HCT116 (cell line): ENCODE measurements at regions not wholly inside any gene's neighbourhood (a gene's known extent, or its start where the extent isn't known, plus 50 kb on each side); places are given as distances from the start of the nearest gene placed in this dataset.

Experiments used
- ATAC-seq: fragments of 200-7000 bp; cut with Tn5 transposase; 2 replicates; pipeline ENCODE4 v1.9.1; 2020; ENCODE audit warnings: mild to moderate bottlenecking, moderate library complexity
- BruUV-seq: library from RNA; stranded (reverse); fragments of 400-500 nt; replicated peaks from 2 replicates; lab custom pipeline; 2021; lab: Mats Ljungman, UMichigan
- CTCF ChIA-PET: fragments of 300-600 bp; sonication (Branson Sonifier 250); formaldehyde crosslinking; loops from one replicate; lab custom pipeline; 2021; ENCODE audit warnings: antibody characterized with exemption; lab: Charles Lee
- POLR2A ChIA-PET: fragments of 300-600, 350-600 bp; sonication (Branson Sonifier 250); formaldehyde crosslinking; loops from one replicate; lab custom pipeline; 2021; ENCODE audit warnings: antibody characterized with exemption; lab: Charles Lee
- RAD21 ChIA-PET, 2 experiments: fragments of 300-600 bp; sonication (Branson Sonifier 250); formaldehyde crosslinking; loops; one replicate each; lab custom pipeline; 2023; ENCODE audit warnings: low total read pairs in 2 of 2; ENCODE audit not compliant: uncharacterized antibody in 2 of 2, unreplicated experiment in 2 of 2, low non-redundant PET in 1 of 2; lab: Charles Lee
- DNase-seq: peaks from one replicate; pipeline ENCODE4 v3.0.0-alpha.2; 2010; ENCODE audit warnings: low read depth, low spot score
- H2AFZ ChIP-seq: fragments of 200-600 bp; shearing (Covaris generic), sonication (generic); 2 replicates; pipeline ENCODE4 v1.6.1; 2017; ENCODE audit warnings: low read depth, mixed run types, mixed read lengths, antibody characterized with exemption, low read length; ENCODE audit not compliant: poor library complexity, severe bottlenecking
- H3K27ac ChIP-seq: 2 replicates; pipeline ENCODE4 v1.5.1; 2012; ENCODE audit warnings: low read depth, low read length
- H3K27me3 ChIP-seq: fragments of 200-600 bp; sonication (generic); 2 replicates; pipeline ENCODE4 v1.6.1; 2016; ENCODE audit warnings: mixed run types, low read length, mixed read lengths; ENCODE audit not compliant: insufficient read depth
- H3K36me3 ChIP-seq, 2 experiments: fragments of 200-500 bp in 1 of 2; fragments of 200-600 bp in 1 of 2; sonication (Bioruptor generic) in 1 of 2; sonication (generic) in 1 of 2; 2 replicates each; pipeline versions ENCODE4 v1.5.1 to v1.6.1; 2014 to 2016; ENCODE audit warnings: low read length in 2 of 2, inconsistent platforms in 1 of 2, mixed read lengths in 1 of 2, mixed run types in 1 of 2; ENCODE audit not compliant: insufficient read depth in 2 of 2, control insufficient read depth in 1 of 2
- H3K4me1 ChIP-seq, 2 experiments: fragments of 200-600 bp in 1 of 2; sonication (generic) in 1 of 2; 2 replicates each; pipeline versions ENCODE4 v1.5.1 to v1.6.1; 2012 to 2017; ENCODE audit warnings: low read length in 2 of 2, inconsistent platforms in 1 of 2, mild to moderate bottlenecking in 1 of 2, mixed read lengths in 1 of 2, mixed run types in 1 of 2, moderate library complexity in 1 of 2; ENCODE audit not compliant: insufficient read depth in 2 of 2, control insufficient read depth in 1 of 2
- H3K4me2 ChIP-seq: fragments of 200-600 bp; sonication (generic); 2 replicates; pipeline ENCODE4 v1.6.1; 2017; ENCODE audit warnings: mixed run types, low read length, mixed read lengths
- H3K4me3 ChIP-seq, 2 experiments: fragments of 200-600 bp in 1 of 2; sonication (generic) in 1 of 2; replicated peaks in 1 of 2; 2 replicates each; pipeline ENCODE4 v1.5.1; 2011 to 2016; ENCODE audit warnings: low read length in 2 of 2, control low read depth in 1 of 2, low read depth in 1 of 2, mild to moderate bottlenecking in 1 of 2, mixed read lengths in 1 of 2, mixed run types in 1 of 2
- H3K79me2 ChIP-seq: fragments of 200-600 bp; sonication (generic); 2 replicates; pipeline ENCODE4 v1.6.1; 2017; ENCODE audit warnings: mild to moderate bottlenecking, mixed run types, low read length, moderate library complexity, mixed read lengths; ENCODE audit not compliant: insufficient read depth
- H3K9ac ChIP-seq: fragments of 200-600 bp; sonication (generic); 2 replicates; pipeline ENCODE4 v1.6.1; 2016; ENCODE audit warnings: low read length, mixed read lengths
- H3K9me2 ChIP-seq: fragments of 200-600 bp; sonication (generic), shearing (Covaris generic); 2 replicates; pipeline ENCODE4 v1.6.1; 2017; ENCODE audit warnings: mixed run types, mild to moderate bottlenecking, moderate library complexity; ENCODE audit not compliant: insufficient read depth
- H3K9me3 ChIP-seq, 2 experiments: fragments of 200-500 bp in 1 of 2; fragments of 200-600 bp in 1 of 2; sonication (Bioruptor generic) in 1 of 2; sonication (generic) in 1 of 2; 2 replicates each; pipeline ENCODE4 v1.6.1; 2014 to 2017; ENCODE audit warnings: low read length in 2 of 2, mixed read lengths in 2 of 2, inconsistent platforms in 1 of 2, low read depth in 1 of 2, mild to moderate bottlenecking in 1 of 2, mixed run types in 1 of 2, moderate library complexity in 1 of 2; ENCODE audit not compliant: control insufficient read depth in 1 of 2, insufficient read depth in 1 of 2
- H4K20me1 ChIP-seq: fragments of 200-600 bp; sonication (generic), shearing (Covaris generic); 2 replicates; pipeline ENCODE4 v1.6.1; 2017; ENCODE audit warnings: mixed run types, mild to moderate bottlenecking, moderate library complexity; ENCODE audit not compliant: insufficient read depth
- ATF3 ChIP-seq: IDR thresholded peaks from 2 replicates; pipeline ENCODE4 v1.6.1; 2012
- CBX3 ChIP-seq: IDR thresholded peaks from 2 replicates; pipeline ENCODE4 v1.6.1; 2012; ENCODE audit warnings: low read depth
- EGR1 ChIP-seq: IDR thresholded peaks from 2 replicates; pipeline ENCODE4 v1.6.1; 2012; ENCODE audit warnings: low read depth
- ELF1 ChIP-seq: IDR thresholded peaks from 2 replicates; pipeline ENCODE4 v1.6.1; 2012; ENCODE audit warnings: low read depth, borderline replicate concordance
- EZH2 ChIP-seq: fragments of 200-600 bp; sonication (generic); IDR thresholded peaks from 2 replicates; pipeline ENCODE4 v1.6.1; 2017; ENCODE audit warnings: antibody characterized with exemption, mixed run types
- EZH2phosphoT487 ChIP-seq: fragments of 200-600 bp; IDR thresholded peaks from 2 replicates; pipeline ENCODE4 v1.6.1; 2018; ENCODE audit warnings: antibody characterized with exemption, borderline replicate concordance
- JUND ChIP-seq: IDR thresholded peaks from 2 replicates; pipeline ENCODE4 v1.6.1; 2012
- POLR2A ChIP-seq: IDR thresholded peaks from 2 replicates; pipeline ENCODE4 v1.7.0; 2011; ENCODE audit warnings: borderline replicate concordance; ENCODE audit not compliant: insufficient read depth, insufficient read length; ENCODE audit errors: extremely low read depth
- POLR2AphosphoS5 ChIP-seq: IDR thresholded peaks from 2 replicates; pipeline ENCODE4 v1.6.1; 2011; ENCODE audit warnings: mild to moderate bottlenecking, low read depth, low read length, moderate library complexity
- RAD21 ChIP-seq: IDR thresholded peaks from 2 replicates; pipeline ENCODE4 v1.6.1; 2012; ENCODE audit warnings: low read depth, mild to moderate bottlenecking
- REST ChIP-seq: IDR thresholded peaks from 2 replicates; pipeline ENCODE4 v1.6.1; 2012; ENCODE audit warnings: low read depth
- SIN3A ChIP-seq: IDR thresholded peaks from 2 replicates; pipeline ENCODE4 v1.6.1; 2012; ENCODE audit warnings: low read depth
- SP1 ChIP-seq: IDR thresholded peaks from 2 replicates; pipeline ENCODE4 v1.6.1; 2012; ENCODE audit warnings: low read depth
- SRF ChIP-seq: IDR thresholded peaks from 2 replicates; pipeline ENCODE4 v1.6.1; 2012; ENCODE audit warnings: low read depth
- TCF7L2 ChIP-seq: IDR thresholded peaks from 2 replicates; pipeline ENCODE4 v1.7.0; 2011; ENCODE audit warnings: borderline replicate concordance, inconsistent platforms; ENCODE audit not compliant: insufficient read depth, insufficient read length; ENCODE audit errors: extremely low read depth
- intact Hi-C: fragments of 100-400 bp; cut with micrococcal nuclease; formaldehyde crosslinking; loops from 2 replicates; pipeline ENCODE4 v1.10.0; 2022

GRCh38 chr1:59195151-59195550, 101.7 kb upstream of the FGGY start:
- TF ChIP-seq ATF3 (no peak), EGR1 (no peak), TCF7L2 (no peak), SRF (no peak), CBX3 (no peak), POLR2AphosphoS5 (no peak), JUND (no peak), POLR2A (no peak), RAD21 (no peak), REST (no peak), SP1 (no peak), ELF1 (no peak), EZH2phosphoT487 (no peak), EZH2 (no peak), SIN3A (no peak)

More at GRCh38 chr1:59195151-59195550, 101.7 kb upstream of the FGGY start:
- Histone ChIP-seq H3K4me3 (no peak overlapping the region), H3K36me3 (no peaks in the 10 kb centered on the region), H3K79me2 (no peaks in the 10 kb centered on the region), H3K4me1 (peaks cover 0 to 5% of the 10 kb centered on the region in 2 experiments; a peak in 2 of 4 replicates), H3K9me3 (no peaks in the 10 kb centered on the region), H3K9ac (no peak overlapping the region), H3K9me2 (no peaks in the 10 kb centered on the region), H2AFZ (no peak overlapping the region), H3K27ac (no peak overlapping the region), H3K4me2 (no peak overlapping the region), H3K27me3 (no peaks in the 10 kb centered on the region), H4K20me1 (no peaks in the 10 kb centered on the region)
- BruUV-seq = no TSS peak
- CTCF ChIA-PET = no interaction called here
- DNase-seq (no peak), ATAC-seq (no peak)
- intact Hi-C loops = no loop called here
- RAD21 ChIA-PET = no interaction called here
- POLR2A ChIA-PET = no interaction called here
